Liver (tissue), 8 donors: ENCODE measurements at regions not wholly inside any gene's neighbourhood (a gene's known extent, or its start where the extent isn't known, plus 50 kb on each side); places are given as distances from the start of the nearest gene placed in this dataset.

ENCODE experiments used
- DNase-seq: peaks from one replicate; pipeline ENCODE4 v3.0.0-alpha.2; 2017; ENCODE audit warnings: low spot score
- H3K27ac ChIP-seq, 2 donors: one replicate each; pipeline ENCODE4 v1.7.0; 2013; ENCODE audit warnings: inconsistent platforms in 2 of 2, low read length in 2 of 2, control low read depth in 1 of 2, low read depth in 1 of 2, mild to moderate bottlenecking in 1 of 2
- H3K27me3 ChIP-seq, 4 donors: one replicate each; pipeline versions ENCODE4 v1.6.1 to v1.7.0; 2013; ENCODE audit warnings: low read length in 3 of 4, inconsistent platforms in 1 of 4, mild to moderate bottlenecking in 1 of 4, moderate library complexity in 1 of 4; ENCODE audit not compliant: control insufficient read depth in 4 of 4, insufficient read depth in 4 of 4
- H3K36me3 ChIP-seq, 4 donors: one replicate each; pipeline versions ENCODE4 v1.6.1 to v1.7.0; 2013; ENCODE audit warnings: low read length in 3 of 4, mild to moderate bottlenecking in 3 of 4, low read depth in 1 of 4, moderate library complexity in 1 of 4; ENCODE audit not compliant: control insufficient read depth in 4 of 4, insufficient read depth in 3 of 4
- H3K4me1 ChIP-seq, 4 donors: one replicate each; pipeline versions ENCODE4 v1.6.1 to v1.7.0; 2013; ENCODE audit warnings: low read length in 3 of 4, mild to moderate bottlenecking in 3 of 4, moderate library complexity in 1 of 4; ENCODE audit not compliant: control insufficient read depth in 4 of 4, insufficient read depth in 4 of 4
- H3K4me3 ChIP-seq, 3 donors: one replicate each; pipeline versions ENCODE4 v1.6.1 to v1.7.0; 2013; ENCODE audit warnings: low read length in 3 of 3, control low read depth in 1 of 3, low read depth in 1 of 3, mild to moderate bottlenecking in 1 of 3
- H3K9ac ChIP-seq, 2 donors: one replicate each; pipeline ENCODE4 v1.7.0; 2013; ENCODE audit warnings: low read length in 2 of 2, mild to moderate bottlenecking in 2 of 2, moderate library complexity in 2 of 2, control low read depth in 1 of 2, low read depth in 1 of 2
- H3K9me3 ChIP-seq, 4 donors: one replicate each; pipeline versions ENCODE4 v1.6.1 to v1.7.0; 2013; ENCODE audit warnings: low read length in 3 of 4; ENCODE audit not compliant: control insufficient read depth in 4 of 4
- EGR1 ChIP-seq, 2 donors: IDR thresholded peaks; 2 replicates each; pipeline ENCODE4 v1.6.1; 2016 to 2018; ENCODE audit warnings: antibody characterized with exemption in 2 of 2, low read depth in 2 of 2
- FOXA1 ChIP-seq: IDR thresholded peaks from 2 replicates; pipeline ENCODE4 v1.6.1; 2016; ENCODE audit warnings: antibody characterized with exemption
- FOXA2 ChIP-seq: IDR thresholded peaks from 2 replicates; pipeline ENCODE4 v1.6.1; 2016; ENCODE audit warnings: antibody characterized with exemption
- GABPA ChIP-seq, 2 donors: IDR thresholded peaks in 1 of 2; conservative IDR thresholded peaks in 1 of 2; 2 replicates each; pipeline ENCODE4 v1.6.1; 2016; ENCODE audit warnings: antibody characterized with exemption in 2 of 2, mild to moderate bottlenecking in 1 of 2, moderate library complexity in 1 of 2
- JUND ChIP-seq, 2 donors: IDR thresholded peaks; 2 replicates each; pipeline ENCODE4 v1.6.1; 2016; ENCODE audit warnings: antibody characterized with exemption in 2 of 2
- NR2F2 ChIP-seq: IDR thresholded peaks from 2 replicates; pipeline ENCODE4 v1.6.1; 2016; ENCODE audit warnings: antibody characterized with exemption
- REST ChIP-seq: IDR thresholded peaks from 2 replicates; pipeline ENCODE4 v1.6.1; 2016; ENCODE audit warnings: antibody characterized with exemption, mild to moderate bottlenecking
- RXRA ChIP-seq, 2 donors: IDR thresholded peaks; 2 replicates each; pipeline ENCODE4 v1.6.1; 2017 to 2018; ENCODE audit warnings: antibody characterized with exemption in 2 of 2, mild to moderate bottlenecking in 1 of 2
- SP1 ChIP-seq: IDR thresholded peaks from 2 replicates; pipeline ENCODE4 v1.6.1; 2018; ENCODE audit warnings: antibody characterized with exemption, mild to moderate bottlenecking
- TAF1 ChIP-seq: conservative IDR thresholded peaks from 2 replicates; pipeline ENCODE4 v1.6.1; 2016; ENCODE audit warnings: antibody characterized with exemption, mild to moderate bottlenecking
- ZBTB33 ChIP-seq: IDR thresholded peaks from 2 replicates; pipeline ENCODE4 v1.6.1; 2016; ENCODE audit warnings: antibody characterized with exemption
- WGBS: extraction: QIAGEN DNeasy Blood & Tissue Kit; methylation state at CpG from one replicate; pipeline ENCODE4 v1.1.7; 2013; 5-methylcytosine and 5-hydroxymethylcytosine counted together
- TF ChIP-seq, protein P1 (sequence below): IDR thresholded peaks from 2 replicates; pipeline ENCODE4 v1.6.1; 2016; ENCODE audit warnings: antibody characterized with exemption
- TF ChIP-seq, protein P2 (sequence below): IDR thresholded peaks from 2 replicates; pipeline ENCODE4 v1.6.1; 2016; ENCODE audit warnings: antibody characterized with exemption
- TF ChIP-seq, protein P3 (sequence below): fragments of 150-350 bp; IDR thresholded peaks from 2 replicates; pipeline ENCODE4 v1.5.1; 2017; ENCODE audit warnings: improper control_type of control experiment, low read depth, low read length; ENCODE audit not compliant: missing input control
- donor health status: healthy.
- donor health status: healthy.
- donor health status: healthy.
- donor health status: healthy.
- donor health status: healthy.

DNA sequence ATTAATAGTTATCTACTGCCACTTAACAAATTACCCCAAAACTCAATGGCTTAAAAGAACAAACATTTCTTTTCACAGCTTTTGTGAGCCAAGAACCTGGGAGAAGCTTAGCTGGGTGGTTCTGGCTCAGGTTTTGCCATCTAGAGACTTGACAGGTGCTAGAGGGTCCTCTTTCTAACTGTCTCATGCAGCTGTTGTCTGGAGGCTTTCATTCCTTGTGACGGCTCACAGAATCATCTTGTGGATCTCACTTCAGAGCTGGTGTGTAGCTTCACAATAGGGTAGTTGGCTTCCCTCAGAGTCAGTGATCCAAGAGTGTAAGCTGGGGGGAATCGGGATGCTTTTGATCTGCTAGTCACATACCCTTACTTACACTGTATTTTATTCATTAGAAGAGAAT is 81.2 kb upstream of the APC start:
- H3K9ac ChIP-seq = no peak overlapping the region
- no peaks in the 10 kb centered on the region for H3K27me3 ChIP-seq
- no peak for DNase-seq
- H3K36me3 ChIP-seq = no peaks in the 10 kb centered on the region
- H3K9me3 ChIP-seq = no peaks in the 10 kb centered on the region
- TF ChIP-seq, protein P1, sequence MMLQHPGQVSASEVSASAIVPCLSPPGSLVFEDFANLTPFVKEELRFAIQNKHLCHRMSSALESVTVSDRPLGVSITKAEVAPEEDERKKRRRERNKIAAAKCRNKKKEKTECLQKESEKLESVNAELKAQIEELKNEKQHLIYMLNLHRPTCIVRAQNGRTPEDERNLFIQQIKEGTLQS = no peak
- TF ChIP-seq, protein P2, sequence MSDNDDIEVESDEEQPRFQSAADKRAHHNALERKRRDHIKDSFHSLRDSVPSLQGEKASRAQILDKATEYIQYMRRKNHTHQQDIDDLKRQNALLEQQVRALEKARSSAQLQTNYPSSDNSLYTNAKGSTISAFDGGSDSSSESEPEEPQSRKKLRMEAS = no peak
- TF ChIP-seq GABPA (IDR thresholded peaks at IDR 0.05 in 1 of 2, conservative IDR thresholded peaks at IDR 0.05 in 1 of 2) (no peak), JUND (IDR thresholded peaks at IDR 0.05) (no peak), RXRA (IDR thresholded peaks at IDR 0.05) (no peak), ZBTB33 (no peak), NR2F2 (no peak), TAF1 (no peak), FOXA1 (no peak), SP1 (no peak), FOXA2 (no peak), REST (no peak), EGR1 (IDR thresholded peaks at IDR 0.05; ENCODE audit: low read depth in 2 of 2) (no peak)
- TF ChIP-seq, protein P3, sequence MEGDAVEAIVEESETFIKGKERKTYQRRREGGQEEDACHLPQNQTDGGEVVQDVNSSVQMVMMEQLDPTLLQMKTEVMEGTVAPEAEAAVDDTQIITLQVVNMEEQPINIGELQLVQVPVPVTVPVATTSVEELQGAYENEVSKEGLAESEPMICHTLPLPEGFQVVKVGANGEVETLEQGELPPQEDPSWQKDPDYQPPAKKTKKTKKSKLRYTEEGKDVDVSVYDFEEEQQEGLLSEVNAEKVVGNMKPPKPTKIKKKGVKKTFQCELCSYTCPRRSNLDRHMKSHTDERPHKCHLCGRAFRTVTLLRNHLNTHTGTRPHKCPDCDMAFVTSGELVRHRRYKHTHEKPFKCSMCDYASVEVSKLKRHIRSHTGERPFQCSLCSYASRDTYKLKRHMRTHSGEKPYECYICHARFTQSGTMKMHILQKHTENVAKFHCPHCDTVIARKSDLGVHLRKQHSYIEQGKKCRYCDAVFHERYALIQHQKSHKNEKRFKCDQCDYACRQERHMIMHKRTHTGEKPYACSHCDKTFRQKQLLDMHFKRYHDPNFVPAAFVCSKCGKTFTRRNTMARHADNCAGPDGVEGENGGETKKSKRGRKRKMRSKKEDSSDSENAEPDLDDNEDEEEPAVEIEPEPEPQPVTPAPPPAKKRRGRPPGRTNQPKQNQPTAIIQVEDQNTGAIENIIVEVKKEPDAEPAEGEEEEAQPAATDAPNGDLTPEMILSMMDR = no peak
- H3K27ac ChIP-seq = no peak overlapping the region
- H3K4me1 ChIP-seq = peaks cover 0 to 3% (median under 1%) of the 10 kb centered on the region in 4 donors
- H3K4me3 ChIP-seq = no peak overlapping the region
- WGBS = 97% methylated on average over 2 of the region's 2 CpGs

DNA sequence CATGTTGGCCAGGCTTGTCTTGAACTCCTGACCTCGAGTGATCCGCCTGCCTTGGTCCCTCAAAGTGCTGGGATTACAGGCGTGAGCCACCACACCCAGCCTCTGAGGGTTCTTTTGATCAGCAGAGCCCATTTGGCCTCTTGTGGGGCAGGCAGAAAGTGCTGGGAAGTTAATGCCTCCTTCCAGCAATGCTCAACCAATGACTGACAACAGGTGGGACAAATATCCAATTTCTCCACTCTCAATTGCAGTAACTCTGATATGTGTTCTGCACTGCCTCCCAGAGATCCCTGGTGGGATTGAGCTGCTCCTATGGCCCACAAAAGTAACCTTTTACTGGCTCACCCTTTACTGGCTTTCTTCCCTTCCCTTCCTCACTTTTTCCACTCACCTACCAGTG is 79.9 kb upstream of the APC start:
- TF ChIP-seq EGR1 (IDR thresholded peaks at IDR 0.05; ENCODE audit: low read depth in 2 of 2) = no peak
- Histone ChIP-seq H3K9ac (no peak overlapping the region), H3K4me3 (no peak overlapping the region), H3K4me1 (peaks cover 0 to 3% (median under 1%) of the 10 kb centered on the region in 4 donors), H3K27me3 (no peaks in the 10 kb centered on the region), H3K9me3 (no peaks in the 10 kb centered on the region), H3K36me3 (no peaks in the 10 kb centered on the region), H3K27ac (no peak overlapping the region)
- WGBS = 90% methylated on average over 3 of the region's 3 CpGs
- no peak for DNase-seq
